Duodenal mucosa (tissue), 2 donors: ENCODE measurements at regions not wholly inside any gene's neighbourhood (a gene's known extent, or its start where the extent isn't known, plus 50 kb on each side); places are given as distances from the start of the nearest gene placed in this dataset.
"Not testable (repeated sequence)": the region's sequence is repeated elsewhere in the genome, so short reads cannot be mapped to it uniquely, and the experiment has no call there.

Experiments
- H3K27ac ChIP-seq: one replicate; pipeline ENCODE4 v1.7.0; 2013; ENCODE audit warnings: low read depth, low read length
- H3K27me3 ChIP-seq, 2 donors: one replicate each; pipeline ENCODE4 v1.7.0; 2013; ENCODE audit warnings: low read length in 2 of 2, control low read depth in 1 of 2; ENCODE audit not compliant: insufficient read depth in 2 of 2, control insufficient read depth in 1 of 2
- H3K36me3 ChIP-seq, 2 donors: one replicate each; pipeline ENCODE4 v1.7.0; 2013; ENCODE audit warnings: low read length in 2 of 2, control low read depth in 1 of 2; ENCODE audit not compliant: insufficient read depth in 2 of 2, control insufficient read depth in 1 of 2
- H3K4me1 ChIP-seq, 2 donors: one replicate each; pipeline ENCODE4 v1.7.0; 2013; ENCODE audit warnings: low read length in 2 of 2, control low read depth in 1 of 2; ENCODE audit not compliant: insufficient read depth in 2 of 2, control insufficient read depth in 1 of 2
- H3K4me3 ChIP-seq, 2 donors: one replicate each; pipeline ENCODE4 v1.7.0; 2013; ENCODE audit warnings: low read length in 2 of 2, low read depth in 1 of 2
- H3K9ac ChIP-seq, 2 donors: one replicate each; pipeline ENCODE4 v1.7.0; 2013; ENCODE audit warnings: low read length in 2 of 2, low read depth in 1 of 2
- H3K9me3 ChIP-seq, 2 donors: one replicate each; pipeline ENCODE4 v1.7.0; 2013; ENCODE audit warnings: low read length in 2 of 2, control low read depth in 1 of 2; ENCODE audit not compliant: control insufficient read depth in 1 of 2

- no peaks in the 10 kb centered on the region for H3K9me3 ChIP-seq
- H3K9ac ChIP-seq, result no peak overlapping the region
- H3K36me3 ChIP-seq, result no peaks in the 10 kb centered on the region
- no peak overlapping the region for H3K27ac ChIP-seq
- H3K4me1 ChIP-seq, result peaks cover 0 to 4% of the 10 kb centered on the region in 2 donors
- peak overlapping the region in 1 of 2 donors; percentile 37 for H3K4me3 ChIP-seq
- H3K27me3 ChIP-seq, result no peaks in the 10 kb centered on the region
Observed at GRCh38 chr1:112855152-112855828, 100.7 kb downstream of the SLC16A1 start.

- H3K27me3 ChIP-seq, H3K27ac ChIP-seq, H3K9ac ChIP-seq, H3K36me3 ChIP-seq, H3K4me1 ChIP-seq, H3K9me3 ChIP-seq: not testable (repeated sequence)
- H3K4me3 ChIP-seq, result peak overlapping the region in 1 of 2 donors; percentile 37
Observed at GRCh38 chr1:112854368-112854984, 101.5 kb downstream of the SLC16A1 start.

- H3K27ac ChIP-seq, H3K4me3 ChIP-seq, H3K36me3 ChIP-seq, H3K9me3 ChIP-seq, H3K27me3 ChIP-seq, H3K4me1 ChIP-seq, H3K9ac ChIP-seq: not testable (repeated sequence)
Observed at GRCh38 chr1:112853915-112854314, 102.1 kb downstream of the SLC16A1 start.

GRCh38 chr1:112852934-112853333 is 103.1 kb downstream of the SLC16A1 start:
- H3K27ac ChIP-seq, result no peak overlapping the region
- H3K4me1 ChIP-seq, result peaks cover 0 to 4% of the 10 kb centered on the region in 2 donors
- H3K9ac ChIP-seq, result no peak overlapping the region
- H3K9me3 ChIP-seq, result no peaks in the 10 kb centered on the region
- H3K36me3 ChIP-seq, result no peaks in the 10 kb centered on the region
- H3K4me3 ChIP-seq, result no peak overlapping the region
- peaks cover 0 to 4% of the 10 kb centered on the region in 2 donors for H3K27me3 ChIP-seq

GRCh38 chr1:112852276-112852675 is 103.7 kb downstream of the SLC16A1 start:
- no peak overlapping the region for H3K9ac ChIP-seq
- peaks cover 0 to 4% of the 10 kb centered on the region in 2 donors for H3K4me1 ChIP-seq
- H3K36me3 ChIP-seq, result no peaks in the 10 kb centered on the region
- H3K4me3 ChIP-seq, result no peak overlapping the region
- H3K9me3 ChIP-seq, result no peaks in the 10 kb centered on the region
- peak overlapping the region; percentile 13 for H3K27ac ChIP-seq
- peaks cover 0 to 4% of the 10 kb centered on the region in 2 donors for H3K27me3 ChIP-seq

GRCh38 chr1:112850034-112850757 is 105.8 kb downstream of the SLC16A1 start:
- Histone ChIP-seq H3K4me1 (peaks cover 0 to 3% of the 10 kb centered on the region in 2 donors), H3K9me3 (no peaks in the 10 kb centered on the region), H3K27ac (no peak overlapping the region), H3K36me3 (no peaks in the 10 kb centered on the region), H3K4me3 (peak overlapping the region; percentile 65), H3K27me3 (peaks cover 0 to 4% of the 10 kb centered on the region in 2 donors), H3K9ac (peak overlapping the region in 1 of 2 donors; percentile 57)

GRCh38 chr1:112849425-112850033 is 106.5 kb downstream of the SLC16A1 start:
- Histone ChIP-seq H3K27me3 (peaks cover 0 to 4% of the 10 kb centered on the region in 2 donors), H3K36me3 (no peaks in the 10 kb centered on the region), H3K9ac (peak overlapping the region; percentile 37 to 57), H3K9me3 (no peaks in the 10 kb centered on the region), H3K4me1 (no peaks in the 10 kb centered on the region), H3K4me3 (peak overlapping the region; percentile 65), H3K27ac (no peak overlapping the region)

GRCh38 chr1:112841825-112842224 is 114.2 kb downstream of the SLC16A1 start:
- Histone ChIP-seq H3K4me1 (peaks cover 7 to 8% of the 10 kb centered on the region in 2 donors), H3K4me3 (no peak overlapping the region), H3K9me3 (no peaks in the 10 kb centered on the region), H3K27me3 (no peaks in the 10 kb centered on the region), H3K36me3 (no peaks in the 10 kb centered on the region), H3K9ac (no peak overlapping the region), H3K27ac (no peak overlapping the region)

GRCh38 chr1:112840631-112841624 is 115.1 kb downstream of the SLC16A1 start:
- no peaks in the 10 kb centered on the region for H3K9me3 ChIP-seq
- H3K27me3 ChIP-seq, result no peaks in the 10 kb centered on the region
- no peak overlapping the region for H3K4me3 ChIP-seq
- H3K36me3 ChIP-seq, result no peaks in the 10 kb centered on the region
- no peak overlapping the region for H3K27ac ChIP-seq
- peaks cover 7 to 8% of the 10 kb centered on the region in 2 donors for H3K4me1 ChIP-seq
- H3K9ac ChIP-seq, result no peak overlapping the region
